GM12878 (cell line): ENCODE measurements at regions not wholly inside any gene's neighbourhood (a gene's known extent, or its start where the extent isn't known, plus 50 kb on each side); places are given as distances from the start of the nearest gene placed in this dataset.

ENCODE experiments used
- ATAC-seq: fragments of 200-7000 bp; cut with Tn5 transposase; 3 replicates; pipeline ENCODE4 v1.9.1; 2020; ENCODE audit warnings: mild to moderate bottlenecking, moderate library complexity
- BruUV-seq: library from RNA; stranded (reverse); fragments of 400-500 nt; replicated peaks from 2 replicates; lab custom pipeline; 2021; lab: Mats Ljungman, UMichigan
- CTCF ChIA-PET: fragments of 300-600 bp; sonication (Branson Sonifier 250); formaldehyde crosslinking; extraction: SDS; loops from one replicate; lab custom pipeline; 2021; ENCODE audit warnings: inconsistent platforms; lab: Yijun Ruan, JAX
- POLR2A ChIA-PET: fragments of 350-600 bp; formaldehyde crosslinking; extraction: SDS; loops from one replicate; lab custom pipeline; 2021; ENCODE audit warnings: inconsistent platforms; lab: Charles Lee
- RAD21 ChIA-PET: fragments of 300-600 bp; sonication (Branson Sonifier 250); formaldehyde crosslinking; loops from one replicate; lab custom pipeline; 2023; ENCODE audit warnings: antibody characterized with exemption; ENCODE audit not compliant: unreplicated experiment; lab: Charles Lee
- SMC1A ChIA-PET: fragments of 300-600 bp; sonication (Branson Sonifier 250); formaldehyde crosslinking; loops from one replicate; lab custom pipeline; 2023; ENCODE audit not compliant: unreplicated experiment, uncharacterized antibody; lab: Charles Lee
- DNase-seq: peaks from one replicate; pipeline ENCODE4 v3.0.0-alpha.2; 2011; ENCODE audit warnings: low read depth, low spot score
- FAIRE-seq: peaks from 3 replicates; lab custom pipeline; 2011; peaks lifted over from hg19 to GRCh38; lab: Jason Lieb, UNC
- H2AFZ ChIP-seq: 2 replicates; pipeline ENCODE4 v1.6.0; 2011; ENCODE audit warnings: low read depth, low read length, control low read depth; ENCODE audit not compliant: control insufficient read depth
- H3K27ac ChIP-seq: 2 replicates; pipeline ENCODE4 v1.5.1; 2011; ENCODE audit warnings: control low read depth; ENCODE audit not compliant: control insufficient read depth, insufficient read depth
- H3K27me3 ChIP-seq, 2 experiments: replicated peaks in 1 of 2; 2 replicates each; pipeline versions ENCODE4 v1.6.0 to v1.6.1; 2011; ENCODE audit warnings: low read length in 1 of 2; ENCODE audit not compliant: control insufficient read depth in 2 of 2, insufficient read depth in 2 of 2
- H3K36me3 ChIP-seq, 2 experiments: 2 replicates each; pipeline ENCODE4 v1.5.1; 2011; ENCODE audit warnings: low read length in 1 of 2; ENCODE audit not compliant: control insufficient read depth in 2 of 2, insufficient read depth in 2 of 2
- H3K4me1 ChIP-seq: 2 replicates; pipeline ENCODE4 v1.6.1; 2011; ENCODE audit warnings: mild to moderate bottlenecking, low read length, moderate library complexity, mixed read lengths; ENCODE audit not compliant: control insufficient read depth, insufficient read depth
- H3K4me2 ChIP-seq: 2 replicates; pipeline ENCODE4 v1.6.0; 2011; ENCODE audit warnings: control low read depth; ENCODE audit not compliant: control insufficient read depth, insufficient read depth
- H3K4me3 ChIP-seq: fragments of 200-600 bp; sonication (generic); 2 replicates; pipeline ENCODE4 v1.5.1; 2016
- H3K79me2 ChIP-seq: 2 replicates; pipeline ENCODE4 v1.6.0; 2011; ENCODE audit warnings: low read length; ENCODE audit not compliant: control insufficient read depth, insufficient read depth
- H3K9ac ChIP-seq: 2 replicates; pipeline ENCODE4 v1.8.0; 2011; ENCODE audit warnings: low read length, control low read depth, mixed read lengths; ENCODE audit not compliant: control insufficient read depth, insufficient read depth
- H3K9me3 ChIP-seq: replicated peaks from 3 replicates; pipeline ENCODE4 v1.5.1; 2011; ENCODE audit warnings: mild to moderate bottlenecking, low read length; ENCODE audit not compliant: control insufficient read depth, insufficient read depth
- H4K20me1 ChIP-seq: 2 replicates; pipeline ENCODE4 v1.6.0; 2011; ENCODE audit not compliant: control insufficient read depth, insufficient read depth
- BHLHE40 ChIP-seq, 2 experiments: fragments of 450-650 bp in 1 of 2; IDR thresholded peaks; 2 replicates each; pipeline ENCODE4 v1.6.1; 2011 to 2017; ENCODE audit warnings: low read depth in 2 of 2, borderline replicate concordance in 1 of 2, improper control_type of control experiment in 1 of 2, low read length in 1 of 2, mild to moderate bottlenecking in 1 of 2
- CBX3 ChIP-seq: fragments of 200-600 bp; sonication (generic); IDR thresholded peaks from 2 replicates; pipeline ENCODE4 v1.6.1; 2016; ENCODE audit warnings: low read depth, borderline replicate concordance
- CHD2 ChIP-seq: IDR thresholded peaks from 2 replicates; pipeline ENCODE4 v1.6.1; 2011; ENCODE audit warnings: low read depth, low read length, improper control_type of control experiment, borderline replicate concordance
- EP300 ChIP-seq, 2 experiments: fragments of 150-350 bp in 1 of 2; IDR thresholded peaks; 2 replicates each; pipeline ENCODE4 v1.6.1; 2011 to 2012; ENCODE audit warnings: low read depth in 2 of 2, low read length in 2 of 2, borderline replicate concordance in 1 of 2, improper control_type of control experiment in 1 of 2, inconsistent platforms in 1 of 2; ENCODE audit not compliant: control insufficient read depth in 1 of 2
- GABPA ChIP-seq: IDR thresholded peaks from 2 replicates; pipeline ENCODE4 v1.6.1; 2014; ENCODE audit warnings: antibody characterized with exemption, low read depth, mild to moderate bottlenecking, inconsistent platforms
- HDAC6 ChIP-seq: fragments of 200-600 bp; sonication (generic); IDR thresholded peaks from one replicate; pipeline ENCODE4 v1.8.0; 2017; ENCODE audit warnings: antibody characterized with exemption; ENCODE audit not compliant: unreplicated experiment
- HDGF ChIP-seq: fragments of 450-650 bp; IDR thresholded peaks from 2 replicates; pipeline ENCODE4 v1.6.1; 2016; ENCODE audit warnings: antibody characterized with exemption
- POLR2AphosphoS2 ChIP-seq: IDR thresholded peaks from 2 replicates; pipeline ENCODE4 v1.6.1; 2011; ENCODE audit warnings: low read depth, mild to moderate bottlenecking, low read length, improper control_type of control experiment, moderate library complexity
- RELA ChIP-seq: fragments of 450-650 bp; IDR thresholded peaks from 2 replicates; pipeline ENCODE4 v1.8.0; 2014; ENCODE audit warnings: borderline replicate concordance; ENCODE audit not compliant: partially characterized antibody
- ZNF207 ChIP-seq: fragments of 450-650 bp; IDR thresholded peaks from 2 replicates; pipeline ENCODE4 v1.6.1; 2014; ENCODE audit warnings: antibody characterized with exemption, mild to moderate bottlenecking, borderline replicate concordance
- ZNF687 ChIP-seq: fragments of 450-650 bp; IDR thresholded peaks from 2 replicates; pipeline ENCODE4 v1.6.1; 2017; ENCODE audit warnings: mild to moderate bottlenecking, moderate library complexity
- WGBS: methylation state at CpG from one replicate; pipeline ENCODE4 v1.1.6; 2016; ENCODE audit warnings: low lambda C conversion rate; ENCODE audit not compliant: insufficient replicate concordance, insufficient coverage; ENCODE audit errors: missing lambda C conversion rate; 5-methylcytosine and 5-hydroxymethylcytosine counted together
- in situ Hi-C: fragments of 300-500 bp; cut with MboI; formaldehyde crosslinking; loops from 9 replicates; pipeline ENCODE4 v1.14.3; 2018; ENCODE audit warnings: mixed read lengths
- intact Hi-C: fragments of 100-400 bp; cut with micrococcal nuclease; formaldehyde crosslinking; loops from one replicate; pipeline ENCODE4 v1.14.2; 2022; ENCODE audit not compliant: unreplicated experiment
- TF ChIP-seq, protein P1 (sequence below): IDR thresholded peaks from 2 replicates; pipeline ENCODE4 v1.6.1; 2012; ENCODE audit warnings: low read length, inconsistent platforms
- TF ChIP-seq, protein P2 (sequence below): IDR thresholded peaks from 2 replicates; pipeline ENCODE4 v1.6.1; 2012; ENCODE audit warnings: mild to moderate bottlenecking, low read depth, low read length

DNA sequence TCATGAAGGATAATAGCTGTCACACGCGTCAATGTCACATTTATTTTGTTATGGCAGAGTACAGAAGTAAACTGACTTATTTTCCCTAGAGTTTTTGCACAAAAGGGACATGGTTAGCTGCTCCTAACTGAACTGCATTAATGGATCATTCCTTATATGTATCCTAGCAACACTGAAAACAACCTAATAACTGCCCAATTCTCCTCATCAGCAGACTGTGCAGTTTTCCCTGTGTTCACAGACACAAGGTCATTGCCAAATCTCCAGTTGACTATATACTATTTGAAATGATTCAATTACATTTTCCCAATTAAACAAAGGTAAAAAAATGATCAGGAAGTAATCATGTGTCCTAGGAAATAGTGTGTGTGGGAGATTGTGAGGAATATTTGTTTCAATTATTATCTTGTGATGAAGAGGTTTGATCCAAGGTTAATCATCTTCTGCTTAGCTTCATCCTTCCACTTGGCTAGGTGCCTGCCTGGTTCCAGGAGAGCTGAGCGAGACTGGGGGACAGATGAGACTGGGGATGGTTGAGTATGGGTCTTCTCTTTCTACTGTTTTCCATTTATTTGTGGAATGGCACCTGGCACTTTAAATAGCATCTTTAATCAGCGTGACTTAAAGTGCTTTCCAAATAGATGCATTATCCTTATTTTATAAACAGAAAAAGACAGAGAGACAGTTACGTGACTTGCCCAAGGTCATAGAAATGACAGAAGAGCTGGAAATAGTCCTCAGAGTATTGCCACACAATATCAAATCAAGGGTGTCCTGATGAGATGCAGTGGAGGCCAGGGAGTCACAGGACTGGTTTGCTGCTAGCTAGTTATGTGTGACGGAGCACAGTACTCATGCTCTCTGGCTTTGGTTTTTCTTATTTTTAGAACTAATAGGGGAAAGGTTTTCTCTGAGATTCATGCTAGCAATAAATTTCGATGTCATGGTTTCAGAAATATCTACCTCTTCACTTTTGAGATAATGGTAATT, 335.6 kb downstream of the PIK3C3 start:
- Histone ChIP-seq H3K36me3 (no peaks in the 10 kb centered on the region), H3K27ac (no peak overlapping the region), H2AFZ (no peak overlapping the region), H3K9me3 (no peaks in the 10 kb centered on the region), H3K27me3 (no peaks in the 10 kb centered on the region), H3K4me1 (no peaks in the 10 kb centered on the region), H3K4me2 (no peak overlapping the region), H3K4me3 (no peak overlapping the region), H4K20me1 (no peaks in the 10 kb centered on the region), H3K79me2 (no peaks in the 10 kb centered on the region), H3K9ac (no peak overlapping the region)
- no peak for FAIRE-seq
- SMC1A ChIA-PET = interaction anchor here (0.8 to 2.1 kb wide), 6 partner anchors 8 to 176 kb away, joined by 3 to 10 read pairs (median 6); no protein-coding TSS in a partner anchor
- no peak for DNase-seq
- intact Hi-C loops (no loop called here), in situ Hi-C loops (loop anchor here (10.0 kb wide), 1 partner anchor 1294 kb away; no protein-coding TSS in a partner anchor)
- POLR2A ChIA-PET = no interaction called here
- CTCF ChIA-PET = interaction anchor here (1.0 to 3.6 kb wide), 7 partner anchors 8 to 237 kb away, joined by 3 to 31 read pairs (median 5); no protein-coding TSS in a partner anchor
- ATAC-seq = no peak
- 33% methylated on average over 7 of the region's 7 CpGs for WGBS
- RAD21 ChIA-PET = interaction anchor here (1.2 to 1.7 kb wide), 2 partner anchors 15 to 177 kb away, joined by 5 to 8 read pairs; no protein-coding TSS in a partner anchor
- BruUV-seq = no TSS peak
- TF ChIP-seq ZNF207 = no peak
- no peak for TF ChIP-seq RELA
- no peak for TF ChIP-seq CBX3
- TF ChIP-seq, protein P1, sequence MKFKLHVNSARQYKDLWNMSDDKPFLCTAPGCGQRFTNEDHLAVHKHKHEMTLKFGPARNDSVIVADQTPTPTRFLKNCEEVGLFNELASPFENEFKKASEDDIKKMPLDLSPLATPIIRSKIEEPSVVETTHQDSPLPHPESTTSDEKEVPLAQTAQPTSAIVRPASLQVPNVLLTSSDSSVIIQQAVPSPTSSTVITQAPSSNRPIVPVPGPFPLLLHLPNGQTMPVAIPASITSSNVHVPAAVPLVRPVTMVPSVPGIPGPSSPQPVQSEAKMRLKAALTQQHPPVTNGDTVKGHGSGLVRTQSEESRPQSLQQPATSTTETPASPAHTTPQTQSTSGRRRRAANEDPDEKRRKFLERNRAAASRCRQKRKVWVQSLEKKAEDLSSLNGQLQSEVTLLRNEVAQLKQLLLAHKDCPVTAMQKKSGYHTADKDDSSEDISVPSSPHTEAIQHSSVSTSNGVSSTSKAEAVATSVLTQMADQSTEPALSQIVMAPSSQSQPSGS = no peak
- no peak for TF ChIP-seq HDAC6
- no peak for TF ChIP-seq GABPA
- TF ChIP-seq, protein P2, sequence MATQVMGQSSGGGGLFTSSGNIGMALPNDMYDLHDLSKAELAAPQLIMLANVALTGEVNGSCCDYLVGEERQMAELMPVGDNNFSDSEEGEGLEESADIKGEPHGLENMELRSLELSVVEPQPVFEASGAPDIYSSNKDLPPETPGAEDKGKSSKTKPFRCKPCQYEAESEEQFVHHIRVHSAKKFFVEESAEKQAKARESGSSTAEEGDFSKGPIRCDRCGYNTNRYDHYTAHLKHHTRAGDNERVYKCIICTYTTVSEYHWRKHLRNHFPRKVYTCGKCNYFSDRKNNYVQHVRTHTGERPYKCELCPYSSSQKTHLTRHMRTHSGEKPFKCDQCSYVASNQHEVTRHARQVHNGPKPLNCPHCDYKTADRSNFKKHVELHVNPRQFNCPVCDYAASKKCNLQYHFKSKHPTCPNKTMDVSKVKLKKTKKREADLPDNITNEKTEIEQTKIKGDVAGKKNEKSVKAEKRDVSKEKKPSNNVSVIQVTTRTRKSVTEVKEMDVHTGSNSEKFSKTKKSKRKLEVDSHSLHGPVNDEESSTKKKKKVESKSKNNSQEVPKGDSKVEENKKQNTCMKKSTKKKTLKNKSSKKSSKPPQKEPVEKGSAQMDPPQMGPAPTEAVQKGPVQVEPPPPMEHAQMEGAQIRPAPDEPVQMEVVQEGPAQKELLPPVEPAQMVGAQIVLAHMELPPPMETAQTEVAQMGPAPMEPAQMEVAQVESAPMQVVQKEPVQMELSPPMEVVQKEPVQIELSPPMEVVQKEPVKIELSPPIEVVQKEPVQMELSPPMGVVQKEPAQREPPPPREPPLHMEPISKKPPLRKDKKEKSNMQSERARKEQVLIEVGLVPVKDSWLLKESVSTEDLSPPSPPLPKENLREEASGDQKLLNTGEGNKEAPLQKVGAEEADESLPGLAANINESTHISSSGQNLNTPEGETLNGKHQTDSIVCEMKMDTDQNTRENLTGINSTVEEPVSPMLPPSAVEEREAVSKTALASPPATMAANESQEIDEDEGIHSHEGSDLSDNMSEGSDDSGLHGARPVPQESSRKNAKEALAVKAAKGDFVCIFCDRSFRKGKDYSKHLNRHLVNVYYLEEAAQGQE = no peak
- no peak for TF ChIP-seq ZNF687
- TF ChIP-seq POLR2AphosphoS2 = no peak
- no peak for TF ChIP-seq HDGF
- TF ChIP-seq CHD2 = no peak
- TF ChIP-seq EP300 (IDR thresholded peaks at IDR 0.05; ENCODE audit: borderline replicate concordance in 1 of 2, control insufficient read depth in 1 of 2, low read depth in 2 of 2, low read length in 2 of 2) = no peak
- no peak for TF ChIP-seq BHLHE40 (IDR thresholded peaks at IDR 0.05; ENCODE audit: borderline replicate concordance in 1 of 2, low read depth in 2 of 2, low read length in 1 of 2)
